ENCODE measurements at regions not wholly inside any gene's neighbourhood (a gene's known extent, or its start where the extent isn't known, plus 50 kb on each side); places are given as distances from the start of the nearest gene placed in this dataset.

DNA sequence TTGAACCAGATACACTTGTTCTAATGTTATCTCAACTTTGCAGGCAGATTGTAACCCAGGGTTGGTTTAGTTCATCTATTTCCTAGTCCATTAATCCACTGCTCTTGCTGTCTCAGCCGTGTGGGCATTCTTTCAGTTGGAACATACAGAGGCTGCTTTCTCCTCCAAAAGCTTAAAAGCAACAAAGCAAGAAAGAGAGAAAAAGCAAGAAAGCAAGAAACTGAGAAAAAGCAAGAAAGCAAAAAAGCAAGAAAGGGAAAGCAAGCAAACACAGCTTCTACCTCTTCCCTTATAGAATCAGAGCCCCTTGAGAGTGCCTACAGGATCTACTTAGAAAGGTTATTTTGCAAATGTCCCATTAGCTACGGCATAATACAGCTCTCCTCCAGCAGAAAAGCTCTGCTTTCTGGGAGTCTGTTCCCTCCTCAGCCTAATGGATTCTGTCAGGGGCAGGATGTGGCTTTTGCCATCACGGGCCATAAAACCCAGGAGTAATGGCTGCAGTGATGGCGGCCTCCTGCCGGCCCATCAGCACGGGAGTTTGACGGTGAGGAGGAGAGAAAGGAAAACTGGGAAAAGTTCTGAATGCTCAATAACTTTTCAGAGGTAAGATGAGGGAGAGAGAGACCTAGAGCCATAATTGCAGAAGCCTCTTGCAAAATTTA, 156.8 kb upstream of the JARID2 start:
- TF ChIP-seq EZH2 (IDR thresholded peaks at IDR 0.05; ENCODE audit: insufficient read depth, poor library complexity, severe bottlenecking) (no peak), EZH2phosphoT487 (IDR thresholded peaks at IDR 0.05; ENCODE audit: insufficient read depth, low read depth) (no peak)

Data from GM23248 (cell line).